AG09319 (cell line): ENCODE measurements at regions not wholly inside any gene's neighbourhood (a gene's known extent, or its start where the extent isn't known, plus 50 kb on each side); places are given as distances from the start of the nearest gene placed in this dataset.
A peak's percentile ranks its signal among the peaks of the same experiment; 100 is the strongest.

Experiments
- DNase-seq: peaks from one replicate; pipeline ENCODE4 v3.0.0-alpha.2; 2010; ENCODE audit warnings: low read depth; ENCODE audit errors: extremely low read depth
- CTCF ChIP-seq: IDR thresholded peaks from 2 replicates; pipeline ENCODE4 v1.5.1; 2011; ENCODE audit warnings: low read depth, mild to moderate bottlenecking, inconsistent platforms, low read length, moderate library complexity

- no peak for TF ChIP-seq CTCF
- DNase-seq = peak; percentile 75
Observed at GRCh38 chr12:65615118-65615517, 209.2 kb upstream of the HMGA2 start.

- TF ChIP-seq CTCF = no peak
- no peak for DNase-seq
Observed at GRCh38 chr12:65616022-65616421, 208.3 kb upstream of the HMGA2 start.

- no peak for TF ChIP-seq CTCF
- DNase-seq = no peak
Observed at GRCh38 chr12:65618588-65618987, 205.7 kb upstream of the HMGA2 start.

- TF ChIP-seq CTCF = no peak
- no peak for DNase-seq
Observed at GRCh38 chr12:65619018-65619417, 205.3 kb upstream of the HMGA2 start.

- no peak for TF ChIP-seq CTCF
- DNase-seq = no peak
Observed at GRCh38 chr12:65620046-65620445, 204.2 kb upstream of the HMGA2 start.

- DNase-seq = no peak
- TF ChIP-seq CTCF = no peak
Observed at GRCh38 chr12:65622056-65622455, 202.2 kb upstream of the HMGA2 start.

- DNase-seq = no peak
Observed at GRCh38 chr12:65623507-65623906, 200.8 kb upstream of the HMGA2 start.

More at GRCh38 chr12:65623507-65623906, 200.8 kb upstream of the HMGA2 start:
- TF ChIP-seq CTCF = no peak
